DMS53 treated with DMSO at 0.1 percent for 48 hours (cell line): ENCODE measurements at regions not wholly inside any gene's neighbourhood (a gene's known extent, or its start where the extent isn't known, plus 50 kb on each side); places are given as distances from the start of the nearest gene placed in this dataset.
"Not testable (repeated sequence)": the region's sequence is repeated elsewhere in the genome, so short reads cannot be mapped to it uniquely, and the experiment has no call there.

Experiments used
- DNase-seq: peaks from one replicate; lab custom pipeline; 2025; ENCODE audit not compliant: unreplicated experiment; lab: John Stamatoyannopoulos, UW

GRCh38 chr2:128607440-128607839 is 288.8 kb upstream of the HS6ST1 start:
- DNase-seq, result no peak

- DNase-seq, result no peak
Measured at GRCh38 chr2:128607911-128608506, 289.3 kb upstream of the HS6ST1 start.

- DNase-seq, result no peak
Measured at GRCh38 chr2:128608921-128609880, 290.5 kb upstream of the HS6ST1 start.

GRCh38 chr2:128610496-128610895 is 291.8 kb upstream of the HS6ST1 start:
- DNase-seq, result no peak

- no peak for DNase-seq
Measured at GRCh38 chr2:128611421-128612320, 293.0 kb upstream of the HS6ST1 start.

GRCh38 chr2:128612628-128613027 is 294.0 kb upstream of the HS6ST1 start:
- DNase-seq, result no peak

GRCh38 chr2:128613351-128613750 is 294.7 kb upstream of the HS6ST1 start:
- no peak for DNase-seq

- DNase-seq, result no peak
Measured at GRCh38 chr2:128613876-128614275, 295.2 kb upstream of the HS6ST1 start.

- not testable (repeated sequence) for DNase-seq
Measured at GRCh38 chr2:128614907-128615306, 296.2 kb upstream of the HS6ST1 start.

GRCh38 chr2:128615571-128615970 is 296.9 kb upstream of the HS6ST1 start:
- DNase-seq, result no peak

- DNase-seq, result no peak
Measured at GRCh38 chr2:128617029-128617590, 298.4 kb upstream of the HS6ST1 start.

GRCh38 chr2:128617661-128618060 is 299.0 kb upstream of the HS6ST1 start:
- no peak for DNase-seq

GRCh38 chr2:128618642-128619041 is 300.0 kb upstream of the HS6ST1 start:
- no peak for DNase-seq

GRCh38 chr2:128619471-128620325 is 301.0 kb upstream of the HS6ST1 start:
- DNase-seq, result no peak

- no peak for DNase-seq
Measured at GRCh38 chr2:128621074-128621473, 302.4 kb upstream of the HS6ST1 start.

- no peak for DNase-seq
Measured at GRCh38 chr2:128622371-128622770, 303.7 kb upstream of the HS6ST1 start.

- no peak for DNase-seq
Measured at GRCh38 chr2:128622955-128623620, 304.4 kb upstream of the HS6ST1 start.

- no peak for DNase-seq
Measured at GRCh38 chr2:128623776-128624761, 305.4 kb upstream of the HS6ST1 start.
